GM18511 (cell line): ENCODE measurements at regions not wholly inside any gene's neighbourhood (a gene's known extent, or its start where the extent isn't known, plus 50 kb on each side); places are given as distances from the start of the nearest gene placed in this dataset.
"Not testable (repeated sequence)": the region's sequence is repeated elsewhere in the genome, so short reads cannot be mapped to it uniquely, and the experiment has no call there.

Experiments
- ATAC-seq: cut with Tn5 transposase; IDR thresholded peaks from one replicate; pipeline ENCODE4 v1.9.1; 2021; ENCODE audit warnings: mild to moderate bottlenecking, moderate library complexity; ENCODE audit not compliant: unreplicated experiment

- ATAC-seq = no peak
These were observed 209.3 kb upstream of the PKN2 start for GRCh38 chr1:88474555-88475304.

DNA sequence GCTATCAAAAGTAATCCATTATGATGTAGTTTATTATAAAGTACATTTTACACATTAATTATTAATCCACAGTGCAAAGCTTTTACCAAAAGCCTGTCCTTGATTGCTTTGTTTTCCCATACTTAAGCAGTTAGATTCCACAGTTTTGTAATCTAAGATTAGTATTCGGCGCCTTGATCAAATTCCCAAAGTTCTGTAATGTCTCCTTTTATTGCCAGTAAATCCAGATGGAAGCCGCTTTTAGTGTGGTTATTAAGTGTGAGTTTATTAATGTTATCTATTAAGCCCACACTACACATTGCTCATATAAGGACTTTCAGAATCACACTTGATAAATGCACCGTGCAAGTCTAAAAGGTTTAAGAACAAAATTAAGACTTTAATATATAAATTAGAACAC, 199.2 kb upstream of the PKN2 start:
- no peak for ATAC-seq

GRCh38 chr1:88488237-88488636, 195.8 kb upstream of the PKN2 start:
- ATAC-seq = no peak

DNA sequence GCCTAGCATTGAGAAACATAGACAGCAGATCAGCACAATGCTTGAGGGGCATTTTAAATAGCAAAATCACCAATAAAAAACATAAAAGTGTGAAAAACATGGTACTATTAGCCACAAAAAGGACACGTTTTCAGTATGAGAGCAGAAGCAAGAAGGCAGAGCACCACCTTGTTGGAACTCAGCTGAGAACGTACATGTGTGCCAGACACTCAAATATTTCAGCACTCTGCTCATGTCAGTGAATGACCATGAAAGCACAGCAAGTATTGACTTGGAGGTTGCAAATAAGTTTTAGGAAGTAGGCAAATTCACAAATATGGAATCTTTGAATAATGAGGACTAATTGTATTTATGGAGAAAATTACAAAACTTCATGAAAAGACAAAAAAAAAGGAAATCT, 193.4 kb upstream of the PKN2 start:
- ATAC-seq = no peak

DNA sequence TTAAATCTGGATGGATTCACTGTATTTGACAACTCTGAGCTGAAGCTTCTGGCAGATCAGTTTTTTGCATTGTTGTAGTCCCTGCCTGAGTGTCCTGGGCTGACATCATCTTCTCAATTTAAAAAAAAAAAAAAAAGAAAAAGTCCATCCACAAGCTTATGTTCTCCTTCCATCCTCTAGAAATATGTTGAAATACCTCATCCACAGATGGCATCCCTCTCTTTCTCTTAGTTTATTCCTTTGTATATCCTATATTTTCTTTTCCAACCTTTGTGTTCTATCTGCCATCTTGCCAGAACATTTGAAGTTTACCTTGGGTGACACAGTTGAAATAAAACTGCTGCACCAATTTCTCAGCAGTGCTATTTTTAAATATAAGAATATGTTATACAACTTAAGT, 184.4 kb upstream of the PKN2 start:
- ATAC-seq = no peak

GRCh38 chr1:88502886-88503285, 181.2 kb upstream of the PKN2 start:
- no peak for ATAC-seq

DNA sequence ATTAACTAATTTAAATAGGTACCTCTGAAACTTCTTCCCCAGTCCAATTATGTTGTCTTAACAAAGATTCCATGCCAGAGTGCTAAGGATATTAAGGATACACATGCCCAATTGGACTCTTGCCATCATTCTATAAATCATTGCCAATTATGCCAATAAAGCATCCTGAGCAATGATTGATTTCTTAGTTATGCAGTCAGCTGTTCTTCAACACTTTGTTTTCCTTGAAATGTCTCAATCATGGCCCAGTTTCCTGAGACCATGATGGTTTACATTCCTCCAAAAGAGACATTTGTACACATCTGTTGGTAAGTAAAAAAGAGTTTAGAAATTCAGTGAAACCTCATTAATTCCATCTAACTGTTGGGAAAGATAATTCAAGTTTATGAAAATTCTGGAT, 180.4 kb upstream of the PKN2 start:
- ATAC-seq = no peak

GRCh38 chr1:88504601-88505000, 179.5 kb upstream of the PKN2 start:
- no peak for ATAC-seq

DNA sequence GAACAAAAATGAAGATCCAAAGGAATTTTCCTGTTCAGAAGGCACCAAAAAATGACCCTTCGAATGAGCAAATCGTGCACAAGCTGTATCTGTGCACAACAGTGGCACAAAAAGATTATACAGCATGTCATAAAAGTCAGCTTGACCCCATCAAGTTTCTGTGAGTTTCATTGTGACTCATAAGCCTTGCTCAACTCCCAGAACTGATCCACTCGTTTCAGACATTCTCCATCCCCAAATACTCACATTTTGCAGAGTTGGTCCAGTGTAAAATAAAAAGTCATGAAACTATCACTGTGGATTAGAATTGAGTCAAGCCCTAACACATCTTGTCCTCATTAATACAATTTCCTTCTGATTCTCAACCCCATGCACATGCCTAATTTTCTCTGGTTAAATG, 174.7 kb upstream of the PKN2 start:
- ATAC-seq = no peak

- no peak for ATAC-seq
These were observed 169.5 kb upstream of the PKN2 start for GRCh38 chr1:88514544-88515060.

GRCh38 chr1:88517499-88517898, 166.6 kb upstream of the PKN2 start:
- not testable (repeated sequence) for ATAC-seq

- ATAC-seq = no peak
These were observed 164.9 kb upstream of the PKN2 start for GRCh38 chr1:88519156-88519555.

GRCh38 chr1:88523854-88524528, 160.1 kb upstream of the PKN2 start:
- ATAC-seq = no peak

- ATAC-seq = no peak
These were observed 157.6 kb upstream of the PKN2 start for GRCh38 chr1:88526456-88526855.

DNA sequence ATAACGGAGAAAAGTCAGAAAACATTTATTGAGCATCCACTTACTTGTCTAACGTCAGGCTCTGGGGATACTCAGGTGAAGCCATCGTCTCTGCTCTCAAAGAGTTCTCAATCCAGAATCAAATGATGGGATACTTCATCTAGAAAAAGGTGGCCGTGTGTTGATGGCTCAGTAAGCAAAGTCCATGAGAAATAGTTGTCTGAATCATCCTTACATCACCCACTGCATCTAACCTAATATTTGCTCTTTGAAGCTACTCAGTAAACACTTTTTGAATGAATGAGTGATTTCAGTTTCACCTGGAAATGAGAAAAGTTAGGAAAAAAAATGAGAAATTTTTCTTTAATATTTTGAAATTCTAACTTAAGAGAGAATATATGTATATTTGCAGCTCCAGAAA, 155.3 kb upstream of the PKN2 start:
- ATAC-seq = no peak

GRCh38 chr1:88529581-88529980, 154.5 kb upstream of the PKN2 start:
- no peak for ATAC-seq

- no peak for ATAC-seq
These were observed 153.8 kb upstream of the PKN2 start for GRCh38 chr1:88530246-88530645.

- no peak for ATAC-seq
These were observed 146.3 kb upstream of the PKN2 start for GRCh38 chr1:88537787-88538186.

DNA sequence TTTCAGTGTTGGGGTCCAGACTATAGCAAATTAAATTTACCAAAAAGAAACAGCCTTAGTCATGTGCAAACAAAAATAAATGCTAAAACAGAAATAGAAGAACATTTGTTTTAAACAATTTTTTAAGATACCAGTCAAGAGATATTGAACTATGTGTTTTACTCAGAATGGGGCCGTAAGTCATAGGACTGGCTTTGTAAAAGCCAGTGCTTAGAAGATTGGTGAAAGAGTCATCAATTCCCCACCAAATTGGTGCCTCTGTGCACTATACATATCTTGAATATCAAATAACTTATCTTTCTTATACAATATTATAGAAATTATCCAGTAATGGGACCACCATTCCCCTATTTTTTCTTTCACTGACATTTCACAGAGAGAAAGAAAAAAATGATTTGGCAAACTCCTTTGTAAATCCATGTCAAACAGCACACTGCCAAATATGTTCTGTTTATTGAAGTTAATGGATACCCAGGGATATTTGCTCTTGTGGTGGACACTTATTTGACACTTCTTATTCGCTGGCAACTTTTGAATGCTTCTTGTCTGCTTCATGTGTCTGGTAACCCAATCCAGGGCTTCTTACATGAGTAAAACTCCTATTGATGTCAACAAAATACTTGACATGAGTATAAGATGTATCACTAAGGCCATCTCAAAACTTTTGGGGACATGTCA, 145.7 kb upstream of the PKN2 start:
- no peak for ATAC-seq

GRCh38 chr1:88540255-88540654, 143.8 kb upstream of the PKN2 start:
- no peak for ATAC-seq

DNA sequence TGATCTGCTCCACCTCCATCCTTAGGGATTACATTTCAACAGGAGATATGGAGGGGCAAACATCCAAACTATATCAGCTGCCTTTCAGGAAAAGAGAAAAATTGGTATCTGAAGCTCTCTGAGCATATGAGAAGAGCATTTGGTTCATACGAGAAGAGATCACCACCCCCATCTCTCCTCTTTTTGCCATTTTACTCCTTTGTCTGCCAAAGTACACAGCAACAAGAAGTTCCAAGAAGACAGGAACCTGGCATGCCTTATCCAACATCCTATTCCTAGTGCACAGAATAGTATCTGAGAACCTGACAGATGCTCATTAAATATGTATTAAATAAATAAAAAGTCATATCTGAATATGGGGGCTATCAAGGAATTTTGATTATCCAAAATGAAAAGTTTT, 142.5 kb upstream of the PKN2 start:
- ATAC-seq = no peak

DNA sequence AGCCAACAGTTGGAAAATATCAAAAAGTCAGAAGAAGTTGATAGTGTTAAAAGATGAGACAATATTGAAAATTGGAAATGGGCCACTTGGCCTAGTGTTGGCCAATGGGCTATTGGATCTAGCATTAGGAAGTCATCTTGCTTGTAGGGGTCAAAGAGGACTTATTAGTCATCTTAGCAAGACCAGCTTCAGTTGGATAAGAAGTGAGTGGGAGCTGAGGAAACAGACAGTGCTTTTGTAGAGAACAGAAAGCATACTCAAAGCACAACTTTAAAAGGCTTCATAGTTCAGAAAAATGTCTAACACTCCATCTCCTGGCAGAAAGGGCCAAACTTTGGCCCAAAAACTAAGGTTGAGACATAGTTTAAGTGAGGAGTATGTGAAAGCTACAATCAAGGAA, 139.9 kb upstream of the PKN2 start:
- no peak for ATAC-seq
